SK-N-SH (cell line): ENCODE measurements at regions not wholly inside any gene's neighbourhood (a gene's known extent, or its start where the extent isn't known, plus 50 kb on each side); places are given as distances from the start of the nearest gene placed in this dataset.
A peak's percentile ranks its signal among the peaks of the same experiment; 100 is the strongest.

ENCODE experiments used
- CTCF ChIA-PET: fragments of 300-600, 350-600 bp; formaldehyde crosslinking; extraction: SDS; loops from one replicate; lab custom pipeline; 2021; lab: Yijun Ruan, JAX
- POLR2A ChIA-PET: fragments of 350-600 bp; sonication (Branson Sonifier 250); formaldehyde crosslinking; extraction: SDS; loops from one replicate; lab custom pipeline; 2020; ENCODE audit warnings: antibody characterized with exemption, inconsistent platforms; lab: Yijun Ruan, JAX
- DNase-seq: peaks from one replicate; pipeline ENCODE4 v3.0.0; 2012
- H2AFZ ChIP-seq: fragments of 200-600 bp; sonication (generic); 2 replicates; pipeline ENCODE4 v1.8.1; 2016; ENCODE audit warnings: antibody characterized with exemption, mild to moderate bottlenecking, low read depth
- H3F3A ChIP-seq: fragments of 200-600 bp; sonication (generic); replicated peaks from 2 replicates; pipeline ENCODE3; 2016; ENCODE audit warnings: antibody characterized with exemption, mild to moderate bottlenecking; ENCODE audit not compliant: insufficient read depth
- H3K27ac ChIP-seq, 2 experiments: fragments of 200-500 bp in 1 of 2; fragments of 200-600 bp in 1 of 2; sonication (Bioruptor generic) in 1 of 2; sonication (generic), shearing (Covaris generic) in 1 of 2; 2 replicates each; pipeline versions ENCODE4 v1.5.1 to v1.6.1; 2014 to 2016; ENCODE audit warnings: low read depth in 2 of 2, inconsistent platforms in 1 of 2, low read length in 1 of 2, mild to moderate bottlenecking in 1 of 2, mixed read lengths in 1 of 2
- H3K27me3 ChIP-seq: fragments of 200-600 bp; sonication (generic), shearing (Covaris generic); 2 replicates; pipeline ENCODE4 v1.6.1; 2016; ENCODE audit warnings: mixed run types; ENCODE audit not compliant: insufficient read depth
- H3K36me3 ChIP-seq, 2 experiments: fragments of 200-500 bp in 1 of 2; fragments of 200-600 bp in 1 of 2; sonication (Bioruptor generic) in 1 of 2; sonication (generic) in 1 of 2; replicated peaks in 1 of 2; 2 replicates each; pipeline versions ENCODE3 to v1.5.1; 2014 to 2016; ENCODE audit warnings: low read length in 1 of 2, mild to moderate bottlenecking in 1 of 2; ENCODE audit not compliant: insufficient read depth in 2 of 2, control insufficient read depth in 1 of 2
- H3K4me1 ChIP-seq, 2 experiments: fragments of 200-500 bp in 1 of 2; fragments of 200-600 bp in 1 of 2; sonication (Bioruptor generic) in 1 of 2; sonication (generic), shearing (Covaris generic) in 1 of 2; 2 replicates each; pipeline versions ENCODE4 v1.5.1 to v1.6.1; 2014 to 2016; ENCODE audit warnings: low read depth in 1 of 2, low read length in 1 of 2, mixed run types in 1 of 2; ENCODE audit not compliant: insufficient read depth in 2 of 2, control insufficient read depth in 1 of 2
- H3K4me2 ChIP-seq: fragments of 200-600 bp; sonication (generic), shearing (Covaris generic); 2 replicates; pipeline ENCODE4 v1.6.1; 2017; ENCODE audit warnings: mixed run types
- H3K4me3 ChIP-seq, 2 experiments: fragments of 200-500 bp in 1 of 2; fragments of 200-600 bp in 1 of 2; sonication (Bioruptor generic) in 1 of 2; sonication (generic), shearing (Covaris generic) in 1 of 2; 2 replicates each; pipeline versions ENCODE4 v1.5.1 to v1.8.1; 2014 to 2016; ENCODE audit warnings: low read depth in 2 of 2, inconsistent platforms in 1 of 2, low read length in 1 of 2, mild to moderate bottlenecking in 1 of 2, mixed read lengths in 1 of 2, moderate library complexity in 1 of 2
- H3K79me2 ChIP-seq: fragments of 200-600 bp; sonication (generic); 2 replicates; pipeline ENCODE4 v1.8.1; 2017; ENCODE audit warnings: mild to moderate bottlenecking; ENCODE audit not compliant: insufficient read depth
- H3K9ac ChIP-seq: fragments of 200-600 bp; sonication (generic); 2 replicates; pipeline ENCODE4 v1.6.1; 2017; ENCODE audit warnings: mixed run types
- H3K9me2 ChIP-seq: fragments of 200-600 bp; sonication (generic); 2 replicates; pipeline ENCODE4 v1.6.1; 2017; ENCODE audit warnings: mixed run types
- H3K9me3 ChIP-seq: fragments of 200-600 bp; sonication (generic); 2 replicates; pipeline ENCODE4 v1.6.1; 2017; ENCODE audit warnings: mixed run types, mild to moderate bottlenecking, moderate library complexity
- H4K20me1 ChIP-seq: fragments of 200-600 bp; sonication (generic); 2 replicates; pipeline ENCODE4 v1.6.1; 2017; ENCODE audit warnings: mild to moderate bottlenecking, mixed run types; ENCODE audit not compliant: insufficient read depth
- FOSL2 ChIP-seq: IDR thresholded peaks from 2 replicates; pipeline ENCODE4 v1.4.0; 2012; ENCODE audit warnings: low read depth, mild to moderate bottlenecking, moderate library complexity, borderline replicate concordance
- FOXJ3 ChIP-seq: sonication (generic); formaldehyde crosslinking; IDR thresholded peaks from 2 replicates; pipeline ENCODE4 v1.5.1; 2020; ENCODE audit warnings: mild to moderate bottlenecking, missing genetic modification reagents
- GABPA ChIP-seq: IDR thresholded peaks from 2 replicates; pipeline ENCODE4 v1.4.0; 2012; ENCODE audit warnings: low read depth, mild to moderate bottlenecking
- RFX5 ChIP-seq: IDR thresholded peaks from 2 replicates; pipeline ENCODE4 v1.6.1; 2012; ENCODE audit warnings: mild to moderate bottlenecking, improper control_type of control experiment, low read length
- WGBS: methylation state at CpG from one replicate; pipeline ENCODE4 v1.1.6; 2017; ENCODE audit warnings: low lambda C conversion rate; 5-methylcytosine and 5-hydroxymethylcytosine counted together
- TF ChIP-seq, protein P1 (sequence below): IDR thresholded peaks from 2 replicates; pipeline ENCODE4 v1.6.1; 2012; ENCODE audit warnings: mild to moderate bottlenecking, low read depth, low read length, moderate library complexity
- TF ChIP-seq, protein P2 (sequence below): fragments of 200-600 bp; sonication (generic); IDR thresholded peaks from 2 replicates; pipeline ENCODE4 v1.6.1; 2017; ENCODE audit warnings: antibody characterized with exemption, mild to moderate bottlenecking, moderate library complexity

DNA sequence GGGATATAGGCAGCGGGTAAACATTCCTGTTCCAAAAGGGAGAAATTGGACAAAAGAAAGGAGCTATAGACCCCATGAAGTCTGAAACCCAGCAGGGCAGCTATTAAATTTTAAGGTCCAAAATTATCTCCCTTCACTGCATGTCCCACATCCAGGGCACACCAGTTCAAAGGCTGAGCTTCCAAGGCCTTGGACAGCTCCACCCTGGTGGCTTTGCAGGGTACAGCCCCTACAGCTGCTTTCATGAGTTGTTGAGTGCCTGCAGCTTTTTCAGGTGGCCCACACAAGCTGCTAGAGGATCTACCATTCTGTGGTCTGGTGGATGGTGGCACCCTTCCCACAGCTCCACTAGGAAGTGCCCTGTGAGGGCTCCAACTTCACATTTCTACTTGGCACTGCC lies 662.5 kb upstream of the PKN2 start:
- CTCF ChIA-PET, result no interaction called here
- TF ChIP-seq, protein P1, sequence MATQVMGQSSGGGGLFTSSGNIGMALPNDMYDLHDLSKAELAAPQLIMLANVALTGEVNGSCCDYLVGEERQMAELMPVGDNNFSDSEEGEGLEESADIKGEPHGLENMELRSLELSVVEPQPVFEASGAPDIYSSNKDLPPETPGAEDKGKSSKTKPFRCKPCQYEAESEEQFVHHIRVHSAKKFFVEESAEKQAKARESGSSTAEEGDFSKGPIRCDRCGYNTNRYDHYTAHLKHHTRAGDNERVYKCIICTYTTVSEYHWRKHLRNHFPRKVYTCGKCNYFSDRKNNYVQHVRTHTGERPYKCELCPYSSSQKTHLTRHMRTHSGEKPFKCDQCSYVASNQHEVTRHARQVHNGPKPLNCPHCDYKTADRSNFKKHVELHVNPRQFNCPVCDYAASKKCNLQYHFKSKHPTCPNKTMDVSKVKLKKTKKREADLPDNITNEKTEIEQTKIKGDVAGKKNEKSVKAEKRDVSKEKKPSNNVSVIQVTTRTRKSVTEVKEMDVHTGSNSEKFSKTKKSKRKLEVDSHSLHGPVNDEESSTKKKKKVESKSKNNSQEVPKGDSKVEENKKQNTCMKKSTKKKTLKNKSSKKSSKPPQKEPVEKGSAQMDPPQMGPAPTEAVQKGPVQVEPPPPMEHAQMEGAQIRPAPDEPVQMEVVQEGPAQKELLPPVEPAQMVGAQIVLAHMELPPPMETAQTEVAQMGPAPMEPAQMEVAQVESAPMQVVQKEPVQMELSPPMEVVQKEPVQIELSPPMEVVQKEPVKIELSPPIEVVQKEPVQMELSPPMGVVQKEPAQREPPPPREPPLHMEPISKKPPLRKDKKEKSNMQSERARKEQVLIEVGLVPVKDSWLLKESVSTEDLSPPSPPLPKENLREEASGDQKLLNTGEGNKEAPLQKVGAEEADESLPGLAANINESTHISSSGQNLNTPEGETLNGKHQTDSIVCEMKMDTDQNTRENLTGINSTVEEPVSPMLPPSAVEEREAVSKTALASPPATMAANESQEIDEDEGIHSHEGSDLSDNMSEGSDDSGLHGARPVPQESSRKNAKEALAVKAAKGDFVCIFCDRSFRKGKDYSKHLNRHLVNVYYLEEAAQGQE, result peak; percentile 54; the same call in 1 of the 2 replicates
- TF ChIP-seq, protein P2, sequence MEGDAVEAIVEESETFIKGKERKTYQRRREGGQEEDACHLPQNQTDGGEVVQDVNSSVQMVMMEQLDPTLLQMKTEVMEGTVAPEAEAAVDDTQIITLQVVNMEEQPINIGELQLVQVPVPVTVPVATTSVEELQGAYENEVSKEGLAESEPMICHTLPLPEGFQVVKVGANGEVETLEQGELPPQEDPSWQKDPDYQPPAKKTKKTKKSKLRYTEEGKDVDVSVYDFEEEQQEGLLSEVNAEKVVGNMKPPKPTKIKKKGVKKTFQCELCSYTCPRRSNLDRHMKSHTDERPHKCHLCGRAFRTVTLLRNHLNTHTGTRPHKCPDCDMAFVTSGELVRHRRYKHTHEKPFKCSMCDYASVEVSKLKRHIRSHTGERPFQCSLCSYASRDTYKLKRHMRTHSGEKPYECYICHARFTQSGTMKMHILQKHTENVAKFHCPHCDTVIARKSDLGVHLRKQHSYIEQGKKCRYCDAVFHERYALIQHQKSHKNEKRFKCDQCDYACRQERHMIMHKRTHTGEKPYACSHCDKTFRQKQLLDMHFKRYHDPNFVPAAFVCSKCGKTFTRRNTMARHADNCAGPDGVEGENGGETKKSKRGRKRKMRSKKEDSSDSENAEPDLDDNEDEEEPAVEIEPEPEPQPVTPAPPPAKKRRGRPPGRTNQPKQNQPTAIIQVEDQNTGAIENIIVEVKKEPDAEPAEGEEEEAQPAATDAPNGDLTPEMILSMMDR, result no peak
- POLR2A ChIA-PET, result no interaction called here
- Histone ChIP-seq H4K20me1 (no peaks in the 10 kb centered on the region), H3K36me3 (no peaks in the 10 kb centered on the region), H3K9ac (no peak overlapping the region), H3K4me3 (no peak overlapping the region), H3F3A (no peaks in the 10 kb centered on the region), H2AFZ (no peak overlapping the region), H3K27ac (no peak overlapping the region), H3K4me2 (no peak overlapping the region), H3K4me1 (no peaks in the 10 kb centered on the region), H3K9me2 (no peaks in the 10 kb centered on the region), H3K9me3 (no peaks in the 10 kb centered on the region), H3K79me2 (no peaks in the 10 kb centered on the region), H3K27me3 (no peaks in the 10 kb centered on the region)
- no peak for DNase-seq
- 54% methylated on average over 1 of the region's 1 CpG for WGBS

DNA sequence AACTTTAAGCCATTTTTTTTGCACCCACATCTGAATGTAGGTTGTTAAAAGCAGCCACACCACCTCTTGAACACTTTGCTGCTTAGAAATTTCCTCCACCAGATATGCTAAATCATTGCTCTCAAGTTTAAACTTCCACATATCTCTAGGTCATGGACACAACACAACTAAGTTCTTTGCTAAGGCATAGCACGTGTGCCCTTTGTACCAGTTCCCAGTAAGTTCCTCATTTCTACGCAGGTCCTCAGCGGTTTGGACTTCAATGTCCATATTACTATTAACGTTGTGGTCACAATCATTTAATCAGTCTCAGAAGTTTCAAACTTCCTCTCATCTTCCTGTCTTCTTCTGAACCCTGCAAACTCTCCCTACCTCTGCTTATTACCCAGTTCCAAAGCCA lies 661.6 kb upstream of the PKN2 start:
- H3K27ac ChIP-seq, result no peak overlapping the region
- H3K79me2 ChIP-seq, result no peaks in the 10 kb centered on the region
- no peaks in the 10 kb centered on the region for H3K36me3 ChIP-seq
- no peak overlapping the region for H3K9ac ChIP-seq
- no peaks in the 10 kb centered on the region for H3K27me3 ChIP-seq
- no peaks in the 10 kb centered on the region for H3F3A ChIP-seq
- no peaks in the 10 kb centered on the region for H3K9me3 ChIP-seq
- WGBS, result 32% methylated on average over 4 of the region's 4 CpGs
- H2AFZ ChIP-seq, result no peak overlapping the region
- ChIA-PET CTCF (no interaction called here), POLR2A (no interaction called here)
- DNase-seq, result no peak
- no peaks in the 10 kb centered on the region for H4K20me1 ChIP-seq
- no peak overlapping the region for H3K4me3 ChIP-seq
- TF ChIP-seq RFX5 (no peak), FOXJ3 (CRISPR knock-in tag) (no peak), FOSL2 (no peak), GABPA (no peak)
- TF ChIP-seq, protein P2, result no peak
- H3K9me2 ChIP-seq, result no peaks in the 10 kb centered on the region
- H3K4me1 ChIP-seq, result no peaks in the 10 kb centered on the region
- H3K4me2 ChIP-seq, result no peak overlapping the region
